IMR-90 (cell line): ENCODE measurements at regions not wholly inside any gene's neighbourhood (a gene's known extent, or its start where the extent isn't known, plus 50 kb on each side); places are given as distances from the start of the nearest gene placed in this dataset.

ENCODE experiments used
- ATAC-seq: fragments of 200-7000 bp; cut with Tn5 transposase; 2 replicates; pipeline ENCODE4 v1.9.1; 2020; ENCODE audit warnings: low read depth, mild to moderate bottlenecking, moderate library complexity
- BruUV-seq: library from RNA; stranded (reverse); fragments of 400-500 nt; replicated peaks from 2 replicates; lab custom pipeline; 2021; lab: Mats Ljungman, UMichigan
- CTCF ChIA-PET: fragments of 300-600 bp; formaldehyde crosslinking; extraction: SDS; loops from one replicate; lab custom pipeline; 2021; ENCODE audit warnings: antibody characterized with exemption; lab: Yijun Ruan, JAX
- POLR2A ChIA-PET: fragments of 300-600 bp; sonication (Branson Sonifier 250); formaldehyde crosslinking; loops from one replicate; lab custom pipeline; 2022; ENCODE audit warnings: antibody characterized with exemption; ENCODE audit not compliant: unreplicated experiment; lab: Charles Lee
- DNase-seq: peaks from one replicate; pipeline ENCODE4 v3.0.0; 2013
- H2AFZ ChIP-seq: replicated peaks from 2 replicates; pipeline ENCODE3; 2013; ENCODE audit warnings: low read length, mild to moderate bottlenecking; ENCODE audit not compliant: poor library complexity
- H2AK5ac ChIP-seq: 2 replicates; pipeline ENCODE4 v1.6.1; 2013; ENCODE audit warnings: low read depth, low read length, inconsistent platforms
- H2AK9ac ChIP-seq: replicated peaks from 2 replicates; pipeline ENCODE3; 2013; ENCODE audit warnings: mild to moderate bottlenecking, low read depth, low read length, moderate library complexity; ENCODE audit not compliant: poor library complexity
- H2BK120ac ChIP-seq: 2 replicates; pipeline ENCODE4 v1.6.1; 2013; ENCODE audit warnings: low read depth, low read length, inconsistent platforms
- H2BK15ac ChIP-seq: 3 replicates; pipeline ENCODE4 v1.6.1; 2013; ENCODE audit warnings: low read depth, low read length, inconsistent platforms
- H2BK20ac ChIP-seq: 2 replicates; pipeline ENCODE4 v1.6.1; 2013; ENCODE audit warnings: low read depth, mild to moderate bottlenecking, inconsistent platforms, low read length, moderate library complexity
- H2BK5ac ChIP-seq: 2 replicates; pipeline ENCODE4 v1.6.1; 2013; ENCODE audit warnings: mild to moderate bottlenecking, low read depth, low read length, inconsistent platforms; ENCODE audit not compliant: poor library complexity, severe bottlenecking
- H3K14ac ChIP-seq: replicated peaks from 2 replicates; pipeline ENCODE4 v1.6.1; 2013; ENCODE audit warnings: low read depth, low read length, inconsistent platforms
- H3K18ac ChIP-seq: 2 replicates; pipeline ENCODE4 v1.6.1; 2013; ENCODE audit warnings: low read depth, low read length, control low read depth
- H3K23ac ChIP-seq: 2 replicates; pipeline ENCODE4 v1.6.1; 2013; ENCODE audit warnings: low read depth, low read length, inconsistent platforms
- H3K27ac ChIP-seq: 2 replicates; pipeline ENCODE4 v1.5.1; 2013; ENCODE audit warnings: mild to moderate bottlenecking, control low read depth, low read length; ENCODE audit not compliant: insufficient read depth
- H3K27me3 ChIP-seq: 2 replicates; pipeline ENCODE4 v1.6.1; 2013; ENCODE audit warnings: low read length; ENCODE audit not compliant: control insufficient read depth, insufficient read depth
- H3K36me3 ChIP-seq: 2 replicates; pipeline ENCODE4 v1.6.1; 2013; ENCODE audit warnings: low read length, mixed read lengths; ENCODE audit not compliant: control insufficient read depth, insufficient read depth
- H3K4ac ChIP-seq: 2 replicates; pipeline ENCODE4 v1.6.1; 2013; ENCODE audit warnings: low read depth, low read length, inconsistent platforms
- H3K4me1 ChIP-seq: 2 replicates; pipeline ENCODE4 v1.6.1; 2013; ENCODE audit warnings: low read length, mixed read lengths; ENCODE audit not compliant: control insufficient read depth, insufficient read depth
- H3K4me2 ChIP-seq: 2 replicates; pipeline ENCODE4 v1.6.1; 2013; ENCODE audit warnings: low read depth, mild to moderate bottlenecking, control low read depth, low read length, moderate library complexity
- H3K4me3 ChIP-seq: 2 replicates; pipeline ENCODE4 v1.5.1; 2013; ENCODE audit warnings: low read depth, mild to moderate bottlenecking, control low read depth, low read length, moderate library complexity; ENCODE audit not compliant: insufficient read depth
- H3K56ac ChIP-seq: 2 replicates; pipeline ENCODE4 v1.6.1; 2013; ENCODE audit warnings: low read length, inconsistent platforms; ENCODE audit not compliant: insufficient read depth; ENCODE audit errors: extremely low read depth
- H3K79me1 ChIP-seq, 2 experiments: 2 replicates each; pipeline ENCODE4 v1.6.1; 2013; ENCODE audit warnings: low read length in 2 of 2, inconsistent platforms in 1 of 2, low read depth in 1 of 2
- H3K9ac ChIP-seq: 2 replicates; pipeline ENCODE4 v1.6.1; 2013; ENCODE audit warnings: low read depth, low read length, control low read depth
- H3K9me1 ChIP-seq: 2 replicates; pipeline ENCODE4 v1.6.1; 2013; ENCODE audit warnings: low read length, inconsistent platforms; ENCODE audit not compliant: insufficient read depth
- H3K9me3 ChIP-seq: 2 replicates; pipeline ENCODE4 v1.6.1; 2013; ENCODE audit warnings: low read length; ENCODE audit not compliant: control insufficient read depth, insufficient read depth
- H4K20me1 ChIP-seq: 2 replicates; pipeline ENCODE4 v1.6.1; 2013; ENCODE audit warnings: low read length, inconsistent platforms; ENCODE audit not compliant: insufficient read depth
- H4K5ac ChIP-seq: 2 replicates; pipeline ENCODE4 v1.6.1; 2013; ENCODE audit warnings: mild to moderate bottlenecking, low read depth, low read length, control low read depth
- H4K8ac ChIP-seq, 2 experiments: 2 replicates each; pipeline ENCODE4 v1.6.1; 2013; ENCODE audit warnings: low read depth in 2 of 2, low read length in 2 of 2, control low read depth in 1 of 2, inconsistent platforms in 1 of 2
- H4K91ac ChIP-seq: 2 replicates; pipeline ENCODE4 v1.6.1; 2013; ENCODE audit warnings: low read depth, low read length, inconsistent platforms; ENCODE audit not compliant: insufficient read depth
- BHLHE40 ChIP-seq: fragments of 150-350 bp; IDR thresholded peaks from 2 replicates; pipeline ENCODE4 v1.6.1; 2016; ENCODE audit warnings: mild to moderate bottlenecking, low read depth, low read length
- CEBPB ChIP-seq: IDR thresholded peaks from 2 replicates; pipeline ENCODE4 v1.6.1; 2012; ENCODE audit warnings: low read depth, low read length, improper control_type of control experiment
- CHD1 ChIP-seq: IDR thresholded peaks from 2 replicates; pipeline ENCODE4 v1.6.1; 2012; ENCODE audit warnings: low read depth, low read length, improper control_type of control experiment
- CTCF ChIP-seq: conservative IDR thresholded peaks from 2 replicates; pipeline ENCODE4 v1.5.1; 2012; ENCODE audit warnings: mild to moderate bottlenecking, low read depth, low read length, improper control_type of control experiment
- ELK1 ChIP-seq: fragments of 150-350 bp; IDR thresholded peaks from 2 replicates; pipeline ENCODE4 v1.6.1; 2016; ENCODE audit warnings: low read depth, mild to moderate bottlenecking, low read length, moderate library complexity, borderline replicate concordance
- FOS ChIP-seq: fragments of 150-350 bp; IDR thresholded peaks from 2 replicates; pipeline ENCODE4 v1.6.1; 2016; ENCODE audit warnings: low read depth, low read length
- MAFK ChIP-seq: IDR thresholded peaks from 2 replicates; pipeline ENCODE4 v1.6.1; 2012; ENCODE audit warnings: low read depth, low read length, improper control_type of control experiment
- MAZ ChIP-seq: IDR thresholded peaks from 2 replicates; pipeline ENCODE4 v1.6.1; 2012; ENCODE audit warnings: low read depth, mild to moderate bottlenecking, low read length, improper control_type of control experiment, moderate library complexity, borderline replicate concordance
- MXI1 ChIP-seq: IDR thresholded peaks from 2 replicates; pipeline ENCODE4 v1.6.1; 2012; ENCODE audit warnings: low read depth, mild to moderate bottlenecking, low read length, moderate library complexity, borderline replicate concordance
- NFE2L2 ChIP-seq: fragments of 150-350 bp; IDR thresholded peaks from 2 replicates; pipeline ENCODE4 v1.6.1; 2016; ENCODE audit warnings: low read depth, mild to moderate bottlenecking, low read length
- POLR2A ChIP-seq: IDR thresholded peaks from 2 replicates; pipeline ENCODE4 v1.6.1; 2012; ENCODE audit warnings: mild to moderate bottlenecking, low read depth, low read length
- RAD21 ChIP-seq: IDR thresholded peaks from 2 replicates; pipeline ENCODE4 v1.6.1; 2012; ENCODE audit warnings: low read length, improper control_type of control experiment
- RCOR1 ChIP-seq: IDR thresholded peaks from 2 replicates; pipeline ENCODE4 v1.6.1; 2012; ENCODE audit warnings: mild to moderate bottlenecking, low read length, improper control_type of control experiment; ENCODE audit not compliant: insufficient replicate concordance
- RFX5 ChIP-seq: IDR thresholded peaks from 2 replicates; pipeline ENCODE4 v1.8.0; 2012; ENCODE audit warnings: low read depth, mild to moderate bottlenecking, low read length, moderate library complexity
- SMC3 ChIP-seq: fragments of 150-350 bp; IDR thresholded peaks from 2 replicates; pipeline ENCODE4 v1.6.1; 2016; ENCODE audit warnings: low read depth, mild to moderate bottlenecking, antibody characterized with exemption, low read length, moderate library complexity
- USF2 ChIP-seq: fragments of 150-350 bp; IDR thresholded peaks from 2 replicates; pipeline ENCODE4 v1.6.1; 2017; ENCODE audit warnings: mild to moderate bottlenecking, antibody characterized with exemption, low read length, low read depth
- WGBS, 2 experiments: methylation state at CpG; one replicate each; pipeline versions ENCODE4 v1.1.5 to v1.1.7; 2013; ENCODE audit warnings: missing lambda C conversion rate in 2 of 2; ENCODE audit not compliant: insufficient read length in 1 of 2; ENCODE audit errors: extremely low coverage in 2 of 2; 5-methylcytosine and 5-hydroxymethylcytosine counted together
- dilution Hi-C: fragments of 300-500 bp; cut with HindIII; formaldehyde crosslinking; loops from one replicate; pipeline ENCODE4 v1.14.3; 2018; ENCODE audit warnings: low sequenced_read_pairs; ENCODE audit not compliant: unreplicated experiment
- in situ Hi-C: fragments of 300-500 bp; cut with MboI; formaldehyde crosslinking; loops from 3 replicates; pipeline ENCODE4 v1.14.3; 2019; ENCODE audit warnings: low sequenced_read_pairs, inconsistent platforms, mixed read lengths
- intact Hi-C: fragments of 100-400 bp; cut with micrococcal nuclease; formaldehyde crosslinking; loops from 2 replicates; pipeline ENCODE4 v1.10.0; 2022

GRCh38 chr10:131560706-131561355, 249.3 kb upstream of the TCERG1L start:
- Histone ChIP-seq H3K9me1 (no peaks in the 10 kb centered on the region), H3K4me2 (no peak overlapping the region), H2BK15ac (no peak overlapping the region), H4K8ac (no peak overlapping the region), H2AK5ac (no peak overlapping the region), H3K27ac (no peak overlapping the region), H3K4ac (no peak overlapping the region), H2BK20ac (no peak overlapping the region), H3K79me1 (no peaks in the 10 kb centered on the region), H3K9ac (no peak overlapping the region), H3K23ac (no peak overlapping the region), H3K14ac (no peak overlapping the region), H4K91ac (no peak overlapping the region), H4K20me1 (no peaks in the 10 kb centered on the region), H2AK9ac (no peak overlapping the region), H2AFZ (no peak overlapping the region), H3K27me3 (no peaks in the 10 kb centered on the region), H3K18ac (no peak overlapping the region), H3K36me3 (no peaks in the 10 kb centered on the region), H3K9me3 (peaks cover 38% of the 10 kb centered on the region), H3K4me1 (no peaks in the 10 kb centered on the region), H2BK5ac (no peak overlapping the region), H2BK120ac (no peak overlapping the region), H4K5ac (no peak overlapping the region), H3K4me3 (no peak overlapping the region), H3K56ac (no peak overlapping the region)
- BruUV-seq = no TSS peak
- TF ChIP-seq BHLHE40 (no peak), POLR2A (no peak), CEBPB (no peak), RFX5 (no peak), NFE2L2 (no peak), RCOR1 (no peak), SMC3 (no peak), MAZ (no peak), USF2 (no peak), MXI1 (no peak), FOS (no peak), CTCF (no peak), MAFK (no peak), CHD1 (no peak), RAD21 (no peak), ELK1 (no peak)
- no peak for ATAC-seq
- ChIA-PET CTCF (no interaction called here), POLR2A (no interaction called here)
- dilution Hi-C loops (no loop called here), in situ Hi-C loops (no loop called here), intact Hi-C loops (no loop called here)
- DNase-seq = no peak
- 27% methylated on average over 3 of the region's 15 CpGs; no CpG with 5 or more reads in 1 of the 2 experiments for WGBS, 2 experiments
